Gastrocnemius medialis (tissue), 4 donors: ENCODE measurements at regions not wholly inside any gene's neighbourhood (a gene's known extent, or its start where the extent isn't known, plus 50 kb on each side); places are given as distances from the start of the nearest gene placed in this dataset.

Experiments used
- ATAC-seq, 2 donors: fragments of 150-250 bp; one replicate each; pipeline ENCODE4 v1.9.1; 2016
- DNase-seq, 2 donors: peaks; one replicate each; pipeline ENCODE4 v3.0.0-alpha.2; 2019
- H3K27ac ChIP-seq, 4 donors: fragments of 200-600 bp; sonication (generic); 1 replicate in 1 of 4; 2 replicates in 3 of 4; pipeline ENCODE4 v1.5.1; 2016 to 2018; ENCODE audit warnings: mild to moderate bottlenecking in 2 of 4, moderate library complexity in 1 of 4
- H3K27me3 ChIP-seq, 3 donors: fragments of 200-600 bp; sonication (generic) in 2 of 3; 1 replicate in 1 of 3; 2 replicates in 2 of 3; pipeline versions ENCODE4 v1.5.1 to v1.6.0; 2016 to 2019; ENCODE audit warnings: mild to moderate bottlenecking in 1 of 3, moderate library complexity in 1 of 3
- H3K36me3 ChIP-seq, 2 donors: fragments of 200-600 bp; sonication (generic) in 1 of 2; one replicate each; pipeline ENCODE4 v1.5.1; 2017 to 2018
- H3K4me1 ChIP-seq, 2 donors: fragments of 200-600 bp; sonication (generic) in 1 of 2; one replicate each; pipeline ENCODE4 v1.5.1; 2016 to 2017; ENCODE audit warnings: mild to moderate bottlenecking in 2 of 2
- H3K4me3 ChIP-seq, 4 donors: fragments of 200-600 bp; sonication (generic) in 3 of 4; 1 replicate in 1 of 4; 2 replicates in 3 of 4; pipeline ENCODE4 v1.5.1; 2016 to 2019; ENCODE audit warnings: mild to moderate bottlenecking in 2 of 4
- H3K9me3 ChIP-seq, 3 donors: fragments of 200-600 bp; sonication (generic) in 2 of 3; 1 replicate in 1 of 3; 2 replicates in 2 of 3; pipeline ENCODE4 v1.5.1; 2016 to 2019
- POLR2A ChIP-seq, 2 donors: fragments of 450-650 bp; IDR thresholded peaks; one replicate each; pipeline ENCODE4 v1.6.1; 2017; ENCODE audit warnings: antibody characterized with exemption in 2 of 2, mild to moderate bottlenecking in 2 of 2, moderate library complexity in 2 of 2
- in situ Hi-C, 4 donors: fragments of 200-750 bp; cut with MboI; loops; one replicate each; pipeline versions ENCODE4 v1.15.0 to v1.8.0; 2017; ENCODE audit warnings: low sequenced_read_pairs in 4 of 4
- intact Hi-C: fragments of 100-400 bp; cut with DNase I; formaldehyde crosslinking; loops from one replicate; pipeline ENCODE4 v1.15.1; 2023; ENCODE audit warnings: low total_unique reads
- TF ChIP-seq, protein P1 (sequence below), 5 experiments: fragments of 450-650 bp in 3 of 5; fragments of 200-600 bp in 2 of 5; sonication (generic) in 2 of 5; IDR thresholded peaks in 4 of 5; conservative IDR thresholded peaks in 1 of 5; 1 replicate in 4 of 5; 2 replicates in 1 of 5; pipeline ENCODE4 v1.5.1; 2016 to 2019; ENCODE audit warnings: antibody characterized with exemption in 5 of 5, mild to moderate bottlenecking in 3 of 5, moderate library complexity in 3 of 5

DNA sequence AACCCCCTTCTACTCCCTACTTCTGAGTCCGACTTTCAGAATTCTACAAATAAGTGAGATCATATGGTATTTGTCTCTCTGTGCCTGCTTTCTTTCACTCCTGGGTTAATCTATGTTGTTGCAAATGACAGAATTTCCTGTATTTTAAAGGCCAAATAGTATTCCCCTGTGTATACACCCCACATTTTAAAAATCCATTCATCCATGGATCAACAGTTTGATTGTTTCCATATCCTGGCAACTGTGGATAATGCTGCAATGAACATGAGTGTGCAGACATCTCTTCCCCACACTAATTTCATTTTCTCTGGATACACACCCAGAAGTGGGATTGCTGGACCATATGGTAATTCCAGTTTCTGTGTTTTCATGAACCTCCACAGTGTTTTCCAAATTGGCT, 225.8 kb upstream of the TCERG1L start:
- peaks cover 0 to 4% of the 10 kb centered on the region in 2 donors for H3K4me1 ChIP-seq
- H3K27ac ChIP-seq = no peak overlapping the region
- intact Hi-C loops (no loop called here), in situ Hi-C loops (no loop called here)
- H3K27me3 ChIP-seq = no peaks in the 10 kb centered on the region
- no peaks in the 10 kb centered on the region for H3K9me3 ChIP-seq
- ATAC-seq (no peak), DNase-seq (no peak)
- H3K4me3 ChIP-seq = no peak overlapping the region
- H3K36me3 ChIP-seq = no peaks in the 10 kb centered on the region
- TF ChIP-seq, protein P1, sequence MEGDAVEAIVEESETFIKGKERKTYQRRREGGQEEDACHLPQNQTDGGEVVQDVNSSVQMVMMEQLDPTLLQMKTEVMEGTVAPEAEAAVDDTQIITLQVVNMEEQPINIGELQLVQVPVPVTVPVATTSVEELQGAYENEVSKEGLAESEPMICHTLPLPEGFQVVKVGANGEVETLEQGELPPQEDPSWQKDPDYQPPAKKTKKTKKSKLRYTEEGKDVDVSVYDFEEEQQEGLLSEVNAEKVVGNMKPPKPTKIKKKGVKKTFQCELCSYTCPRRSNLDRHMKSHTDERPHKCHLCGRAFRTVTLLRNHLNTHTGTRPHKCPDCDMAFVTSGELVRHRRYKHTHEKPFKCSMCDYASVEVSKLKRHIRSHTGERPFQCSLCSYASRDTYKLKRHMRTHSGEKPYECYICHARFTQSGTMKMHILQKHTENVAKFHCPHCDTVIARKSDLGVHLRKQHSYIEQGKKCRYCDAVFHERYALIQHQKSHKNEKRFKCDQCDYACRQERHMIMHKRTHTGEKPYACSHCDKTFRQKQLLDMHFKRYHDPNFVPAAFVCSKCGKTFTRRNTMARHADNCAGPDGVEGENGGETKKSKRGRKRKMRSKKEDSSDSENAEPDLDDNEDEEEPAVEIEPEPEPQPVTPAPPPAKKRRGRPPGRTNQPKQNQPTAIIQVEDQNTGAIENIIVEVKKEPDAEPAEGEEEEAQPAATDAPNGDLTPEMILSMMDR (IDR thresholded peaks at IDR 0.05 in 4 of 5, conservative IDR thresholded peaks at IDR 0.05 in 1 of 5) = no peak
- TF ChIP-seq POLR2A (IDR thresholded peaks at IDR 0.05) = no peak

DNA sequence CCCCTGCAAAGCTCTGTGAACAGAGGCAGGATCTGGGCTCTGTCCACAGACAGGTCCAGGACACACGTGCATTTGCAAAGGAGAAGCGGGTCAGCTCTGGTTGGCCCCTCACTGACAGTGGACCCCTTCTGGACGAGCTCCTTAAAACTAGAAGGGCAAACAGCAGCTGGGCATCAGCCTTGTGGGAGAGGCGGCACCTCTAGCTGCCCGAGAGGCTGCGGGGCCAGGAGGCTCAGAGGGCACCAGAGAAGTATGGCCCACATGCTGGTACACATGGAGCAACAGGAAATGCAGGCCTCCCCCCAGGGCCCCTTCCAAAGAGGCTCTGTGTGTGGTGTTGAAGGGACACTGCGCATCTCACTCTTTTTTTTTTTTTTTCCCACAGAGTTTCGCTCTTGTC, 233.0 kb upstream of the TCERG1L start:
- intact Hi-C loops = no loop called here
- Histone ChIP-seq H3K27ac (no peak overlapping the region), H3K36me3 (no peaks in the 10 kb centered on the region), H3K27me3 (peaks cover 0 to 4% (median 0%) of the 10 kb centered on the region in 3 donors), H3K9me3 (no peaks in the 10 kb centered on the region), H3K4me3 (no peak overlapping the region), H3K4me1 (no peaks in the 10 kb centered on the region)
- TF ChIP-seq, protein P1 (IDR thresholded peaks at IDR 0.05 in 4 of 5, conservative IDR thresholded peaks at IDR 0.05 in 1 of 5) = no peak
- TF ChIP-seq POLR2A (IDR thresholded peaks at IDR 0.05) = no peak
- in situ Hi-C loops = no loop called here
- DNase-seq (no peak), ATAC-seq (no peak)

DNA sequence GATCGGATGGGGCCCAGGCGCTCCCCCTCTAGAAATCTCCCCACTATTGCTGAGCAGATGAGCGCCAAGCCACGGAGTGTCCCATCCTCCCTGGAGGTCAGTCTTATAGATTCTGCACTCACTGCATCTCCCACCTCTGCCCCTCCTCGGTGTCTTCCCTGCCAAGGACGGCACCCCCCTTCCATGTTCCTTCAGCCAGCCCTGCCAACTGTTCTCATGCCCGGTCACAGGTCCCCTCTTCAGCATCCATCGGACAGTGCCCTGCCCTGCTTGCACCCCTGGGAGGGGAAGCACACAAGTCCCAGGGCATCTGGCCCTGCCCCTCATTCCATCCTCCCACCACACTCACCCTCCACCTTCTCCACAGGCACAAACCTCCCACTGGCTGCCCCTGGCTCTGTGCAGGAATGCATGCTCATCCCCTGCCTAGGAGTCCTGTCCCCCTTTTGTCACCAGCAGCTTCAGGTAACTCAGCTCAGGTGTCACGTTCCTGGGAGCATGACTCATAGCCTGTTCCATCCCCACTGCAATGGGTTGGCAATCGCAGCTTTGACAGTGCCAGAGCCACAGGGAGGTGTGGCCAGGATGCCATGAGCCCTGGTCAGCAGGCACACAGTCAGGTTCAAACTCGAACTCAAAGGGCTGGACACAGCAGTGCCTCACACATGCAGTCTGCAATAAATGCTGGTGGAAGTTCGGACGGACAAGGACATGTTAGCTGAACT, 234.7 kb upstream of the TCERG1L start:
- H3K36me3 ChIP-seq = no peaks in the 10 kb centered on the region
- ATAC-seq = no peak
- H3K4me3 ChIP-seq = no peak overlapping the region
- no peak for TF ChIP-seq POLR2A (IDR thresholded peaks at IDR 0.05)
- TF ChIP-seq, protein P1 (IDR thresholded peaks at IDR 0.05 in 4 of 5, conservative IDR thresholded peaks at IDR 0.05 in 1 of 5) = no peak
- in situ Hi-C loops (no loop called here), intact Hi-C loops (no loop called here)
- H3K27me3 ChIP-seq = peaks cover 0 to 4% (median 0%) of the 10 kb centered on the region in 3 donors
- H3K27ac ChIP-seq = no peak overlapping the region
- no peak for DNase-seq
- H3K4me1 ChIP-seq = no peaks in the 10 kb centered on the region
- no peaks in the 10 kb centered on the region for H3K9me3 ChIP-seq

DNA sequence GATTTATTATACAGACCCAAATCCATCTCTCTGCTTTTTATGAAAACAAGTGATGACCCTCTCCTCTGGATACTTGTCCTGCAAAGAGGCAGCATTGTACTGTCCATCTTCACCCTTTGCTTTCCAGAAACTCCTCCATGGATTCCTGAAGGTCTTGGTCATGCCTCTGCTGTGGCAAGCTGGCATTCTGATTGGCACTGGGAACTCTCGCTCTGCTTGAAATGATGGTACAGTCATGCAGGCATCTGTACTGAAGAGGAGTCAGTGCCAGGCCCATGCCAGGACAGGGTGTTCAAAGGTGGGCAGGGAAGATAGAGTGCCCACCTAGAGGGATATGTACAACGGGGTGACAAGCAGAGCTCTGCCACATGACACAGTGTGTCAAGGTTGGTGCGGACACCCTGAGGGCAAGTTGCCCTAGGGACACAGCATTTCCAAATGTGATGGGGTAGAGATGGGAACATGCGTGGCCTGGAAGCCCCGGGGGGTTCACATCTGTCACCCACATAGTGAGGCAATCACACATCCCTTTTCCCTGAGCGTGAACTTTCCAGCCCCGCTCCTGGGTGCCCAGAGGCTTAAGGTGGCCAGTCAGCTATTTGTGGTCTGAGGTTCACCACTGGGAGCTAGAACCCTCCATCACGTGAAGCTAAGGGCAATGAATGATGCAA, 235.7 kb upstream of the TCERG1L start:
- Histone ChIP-seq H3K27me3 (peaks cover 0 to 4% (median 0%) of the 10 kb centered on the region in 3 donors), H3K4me3 (no peak overlapping the region), H3K4me1 (no peaks in the 10 kb centered on the region), H3K27ac (no peak overlapping the region), H3K36me3 (no peaks in the 10 kb centered on the region), H3K9me3 (no peaks in the 10 kb centered on the region)
- intact Hi-C loops (no loop called here), in situ Hi-C loops (no loop called here)
- DNase-seq (no peak), ATAC-seq (no peak)
- TF ChIP-seq, protein P1 (IDR thresholded peaks at IDR 0.05 in 4 of 5, conservative IDR thresholded peaks at IDR 0.05 in 1 of 5) = no peak
- TF ChIP-seq POLR2A (IDR thresholded peaks at IDR 0.05) = no peak
